ENCODE measurements at regions not wholly inside any gene's neighbourhood (a gene's known extent, or its start where the extent isn't known, plus 50 kb on each side); places are given as distances from the start of the nearest gene placed in this dataset.

DNA sequence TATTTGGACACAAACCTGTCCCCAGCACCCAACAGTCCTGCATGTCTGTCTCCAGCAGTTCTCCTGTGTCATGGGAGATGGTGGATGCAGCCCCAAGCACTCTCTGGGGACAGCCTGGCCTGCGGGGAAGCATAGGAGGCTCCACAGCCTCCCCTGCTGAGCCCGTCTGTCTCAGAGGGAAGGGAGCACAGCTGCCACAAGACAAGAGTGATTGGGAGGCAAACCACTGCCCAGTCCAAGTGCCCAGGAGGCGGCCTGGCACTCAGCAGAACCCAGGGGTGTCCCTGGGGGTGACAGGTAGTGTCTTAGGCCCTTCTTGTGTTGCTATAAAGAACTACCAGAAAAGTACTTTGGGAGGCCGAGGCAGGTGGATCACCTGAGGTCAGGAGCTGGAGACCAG, 211.2 kb upstream of the MYT1L start:
- no peak overlapping the region for H3K4me3 ChIP-seq (ENCODE audit: low read depth, low read length)
- no peak for DNase-seq (ENCODE audit: low read depth)
- in situ Hi-C loops (cut with HindIII; ENCODE audit: low sequenced_read_pairs) = no loop called here
- no peak for TF ChIP-seq CTCF (IDR thresholded peaks at IDR 0.05; ENCODE audit: low read depth, low read length, missing control alignments)

DNA sequence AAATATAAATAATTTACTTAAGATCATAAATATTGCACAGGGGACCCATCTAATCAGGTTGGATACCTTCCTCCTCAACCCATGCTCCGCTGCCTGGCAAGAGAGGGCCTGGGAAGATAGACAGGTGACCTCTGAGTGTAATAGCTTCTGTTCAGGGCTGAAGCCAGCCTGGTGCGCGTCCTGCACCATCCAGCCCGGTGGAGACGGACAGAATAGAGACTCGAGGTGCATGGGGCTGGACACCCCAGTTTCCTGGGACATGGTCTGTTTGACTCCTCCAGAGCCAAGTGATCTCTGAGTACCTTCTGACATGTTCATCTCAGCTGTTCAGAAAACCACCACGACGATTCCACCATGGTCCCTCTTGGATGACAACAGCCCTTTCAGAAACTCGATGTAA, 209.3 kb upstream of the MYT1L start:
- H3K4me3 ChIP-seq (ENCODE audit: low read depth, low read length) = no peak overlapping the region
- in situ Hi-C loops (cut with HindIII; ENCODE audit: low sequenced_read_pairs) = no loop called here
- DNase-seq (ENCODE audit: low read depth) = no peak
- TF ChIP-seq CTCF (IDR thresholded peaks at IDR 0.05; ENCODE audit: low read depth, low read length, missing control alignments) = no peak

DNA sequence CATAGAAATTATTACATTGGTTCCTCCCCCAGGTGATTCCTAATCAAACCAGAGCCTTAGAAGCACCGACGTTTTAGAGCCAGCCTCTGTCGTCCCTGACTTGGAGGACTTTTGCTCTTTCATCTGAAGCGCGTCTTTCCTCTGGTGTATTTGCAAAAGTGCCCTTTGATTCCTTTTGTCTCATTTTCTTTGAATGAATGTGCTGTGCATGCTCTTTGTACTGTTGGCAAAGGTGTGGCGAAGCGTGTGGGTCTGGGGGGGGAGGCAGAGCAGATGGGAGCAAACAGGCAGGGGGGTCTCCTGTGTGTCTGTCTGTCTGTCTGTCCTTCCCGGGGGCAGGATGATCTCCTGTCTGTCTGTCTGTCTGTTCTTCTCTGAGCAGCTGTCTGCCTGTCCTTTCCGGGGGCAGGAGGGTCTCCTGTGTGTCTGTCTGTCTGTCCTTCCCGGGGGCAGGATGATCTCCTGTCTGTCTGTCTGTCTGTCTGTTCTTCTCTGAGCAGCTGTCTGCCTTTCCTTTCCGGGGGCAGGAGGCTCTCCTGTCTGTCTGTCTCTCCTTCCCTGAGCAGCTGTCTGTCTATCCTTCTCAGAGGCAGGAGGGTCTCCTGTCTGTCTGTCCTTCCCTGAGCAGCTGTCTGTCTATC, 205.5 kb upstream of the MYT1L start:
- no peak for TF ChIP-seq CTCF (IDR thresholded peaks at IDR 0.05; ENCODE audit: low read depth, low read length, missing control alignments)
- in situ Hi-C loops (cut with HindIII; ENCODE audit: low sequenced_read_pairs) = no loop called here
- H3K4me3 ChIP-seq (ENCODE audit: low read depth, low read length) = no peak overlapping the region
- DNase-seq (ENCODE audit: low read depth) = no peak

GRCh38 chr2:2530334-2530733, 199.3 kb upstream of the MYT1L start:
- in situ Hi-C loops (cut with HindIII; ENCODE audit: low sequenced_read_pairs) = no loop called here
- no peak overlapping the region for H3K4me3 ChIP-seq (ENCODE audit: low read depth, low read length)
- no peak for TF ChIP-seq CTCF (IDR thresholded peaks at IDR 0.05; ENCODE audit: low read depth, low read length, missing control alignments)
- no peak for DNase-seq (ENCODE audit: low read depth)

- no peak for TF ChIP-seq CTCF (IDR thresholded peaks at IDR 0.05; ENCODE audit: low read depth, low read length, missing control alignments)
- no peak for DNase-seq (ENCODE audit: low read depth)
- in situ Hi-C loops (cut with HindIII; ENCODE audit: low sequenced_read_pairs) = no loop called here
- H3K4me3 ChIP-seq (ENCODE audit: low read depth, low read length) = no peak overlapping the region
Measured at GRCh38 chr2:2528846-2529245, 197.8 kb upstream of the MYT1L start.

DNA sequence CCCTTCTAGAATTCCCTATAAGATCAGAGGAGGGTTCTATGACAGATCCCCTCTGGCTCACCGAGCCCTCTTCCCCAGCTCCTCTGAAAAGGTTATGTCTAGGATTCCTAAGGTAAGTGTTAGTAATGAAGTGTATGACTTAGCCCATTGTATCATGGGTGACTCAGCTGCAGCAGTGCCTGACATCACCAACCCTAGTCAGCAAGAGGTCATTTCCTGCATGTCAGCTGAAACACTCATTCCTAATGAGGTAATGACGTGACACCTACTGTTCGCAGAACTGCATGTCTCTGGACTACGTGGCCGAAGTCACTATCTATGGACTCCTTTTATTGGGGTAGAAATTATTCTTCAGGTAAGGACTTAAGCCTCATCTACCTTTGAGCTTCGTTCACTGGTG, 196.1 kb upstream of the MYT1L start:
- no peak for TF ChIP-seq CTCF (IDR thresholded peaks at IDR 0.05; ENCODE audit: low read depth, low read length, missing control alignments)
- DNase-seq (ENCODE audit: low read depth) = no peak
- in situ Hi-C loops (cut with HindIII; ENCODE audit: low sequenced_read_pairs) = no loop called here
- no peak overlapping the region for H3K4me3 ChIP-seq (ENCODE audit: low read depth, low read length)

All from astrocyte of the cerebellum (primary cell).